Testis (tissue), 2 donors: ENCODE measurements at regions not wholly inside any gene's neighbourhood (a gene's known extent, or its start where the extent isn't known, plus 50 kb on each side); places are given as distances from the start of the nearest gene placed in this dataset.

Source experiments
- CTCF ChIP-seq, 3 experiments: fragments of 450-650 bp in 2 of 3; fragments of 200-600 bp in 1 of 3; sonication (generic) in 1 of 3; IDR thresholded peaks; one replicate each; pipeline ENCODE4 v1.5.1; 2016 to 2019; ENCODE audit warnings: antibody characterized with exemption in 3 of 3, mild to moderate bottlenecking in 2 of 3, moderate library complexity in 1 of 3
- POLR2A ChIP-seq: fragments of 450-650 bp; IDR thresholded peaks from one replicate; pipeline ENCODE4 v1.6.1; 2017; ENCODE audit warnings: antibody characterized with exemption, mild to moderate bottlenecking, moderate library complexity

DNA sequence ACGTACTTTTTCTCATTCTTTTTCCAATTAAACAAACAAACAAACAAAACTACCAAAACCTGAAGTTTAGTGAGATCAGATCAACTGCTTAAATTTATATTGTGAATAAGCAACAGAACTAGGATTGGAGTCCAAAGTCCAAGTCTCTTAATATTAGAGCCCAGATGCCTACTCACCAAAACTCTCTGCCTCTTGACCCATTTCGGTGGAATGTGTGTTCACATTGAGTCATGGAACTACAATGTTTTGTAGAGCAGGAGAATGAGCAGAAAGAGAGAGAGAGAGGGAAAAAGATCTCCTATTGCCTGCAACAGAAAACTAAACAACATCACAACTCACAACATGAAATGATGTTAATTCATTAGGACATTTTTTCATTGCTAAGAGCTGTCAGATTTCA lies 751.1 kb downstream of the TLR4 start:
- no peak for TF ChIP-seq CTCF (IDR thresholded peaks at IDR 0.05)
- TF ChIP-seq POLR2A, result no peak
